ENCODE measurements at regions not wholly inside any gene's neighbourhood (a gene's known extent, or its start where the extent isn't known, plus 50 kb on each side); places are given as distances from the start of the nearest gene placed in this dataset.

GRCh38 chr3:177419904-177420601 lies 222.8 kb upstream of the TBL1XR1 start:
- DNase-seq (ENCODE audit: low read depth), result no peak
- TF ChIP-seq, protein P1, sequence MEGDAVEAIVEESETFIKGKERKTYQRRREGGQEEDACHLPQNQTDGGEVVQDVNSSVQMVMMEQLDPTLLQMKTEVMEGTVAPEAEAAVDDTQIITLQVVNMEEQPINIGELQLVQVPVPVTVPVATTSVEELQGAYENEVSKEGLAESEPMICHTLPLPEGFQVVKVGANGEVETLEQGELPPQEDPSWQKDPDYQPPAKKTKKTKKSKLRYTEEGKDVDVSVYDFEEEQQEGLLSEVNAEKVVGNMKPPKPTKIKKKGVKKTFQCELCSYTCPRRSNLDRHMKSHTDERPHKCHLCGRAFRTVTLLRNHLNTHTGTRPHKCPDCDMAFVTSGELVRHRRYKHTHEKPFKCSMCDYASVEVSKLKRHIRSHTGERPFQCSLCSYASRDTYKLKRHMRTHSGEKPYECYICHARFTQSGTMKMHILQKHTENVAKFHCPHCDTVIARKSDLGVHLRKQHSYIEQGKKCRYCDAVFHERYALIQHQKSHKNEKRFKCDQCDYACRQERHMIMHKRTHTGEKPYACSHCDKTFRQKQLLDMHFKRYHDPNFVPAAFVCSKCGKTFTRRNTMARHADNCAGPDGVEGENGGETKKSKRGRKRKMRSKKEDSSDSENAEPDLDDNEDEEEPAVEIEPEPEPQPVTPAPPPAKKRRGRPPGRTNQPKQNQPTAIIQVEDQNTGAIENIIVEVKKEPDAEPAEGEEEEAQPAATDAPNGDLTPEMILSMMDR (conservative IDR thresholded peaks at IDR 0.05; ENCODE audit: low read depth, low read length), result no peak
- no peak overlapping the region for H3K4me3 ChIP-seq (ENCODE audit: low read length)

GRCh38 chr3:177420651-177421480 lies 223.6 kb upstream of the TBL1XR1 start:
- peak; percentile 70 for DNase-seq (ENCODE audit: low read depth)
- TF ChIP-seq, protein P1 (conservative IDR thresholded peaks at IDR 0.05; ENCODE audit: low read depth, low read length), result no peak
- H3K4me3 ChIP-seq (ENCODE audit: low read length), result no peak overlapping the region

DNA sequence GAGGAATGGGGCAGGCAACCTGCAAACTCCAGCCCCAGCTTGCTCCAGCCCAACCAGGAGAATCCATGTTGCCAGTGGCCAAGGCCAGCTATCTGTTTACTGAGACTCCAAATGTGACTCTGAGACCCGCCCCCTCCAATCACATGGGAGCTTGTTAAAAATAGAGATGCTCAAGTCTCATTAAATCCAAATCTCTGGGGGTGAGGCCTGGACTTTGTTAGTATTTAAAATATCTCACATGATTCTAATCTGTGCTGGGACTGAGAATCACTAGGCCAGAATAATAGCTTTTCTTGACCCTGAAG lies 224.2 kb upstream of the TBL1XR1 start:
- TF ChIP-seq, protein P1 (conservative IDR thresholded peaks at IDR 0.05; ENCODE audit: low read depth, low read length), result no peak
- no peak overlapping the region for H3K4me3 ChIP-seq (ENCODE audit: low read length)
- no peak for DNase-seq (ENCODE audit: low read depth)

- TF ChIP-seq, protein P1 (conservative IDR thresholded peaks at IDR 0.05; ENCODE audit: low read depth, low read length), result no peak
- no peak for DNase-seq (ENCODE audit: low read depth)
- no peak overlapping the region for H3K4me3 ChIP-seq (ENCODE audit: low read length)
Measured at GRCh38 chr3:177424521-177424920, 227.2 kb upstream of the TBL1XR1 start.

DNA sequence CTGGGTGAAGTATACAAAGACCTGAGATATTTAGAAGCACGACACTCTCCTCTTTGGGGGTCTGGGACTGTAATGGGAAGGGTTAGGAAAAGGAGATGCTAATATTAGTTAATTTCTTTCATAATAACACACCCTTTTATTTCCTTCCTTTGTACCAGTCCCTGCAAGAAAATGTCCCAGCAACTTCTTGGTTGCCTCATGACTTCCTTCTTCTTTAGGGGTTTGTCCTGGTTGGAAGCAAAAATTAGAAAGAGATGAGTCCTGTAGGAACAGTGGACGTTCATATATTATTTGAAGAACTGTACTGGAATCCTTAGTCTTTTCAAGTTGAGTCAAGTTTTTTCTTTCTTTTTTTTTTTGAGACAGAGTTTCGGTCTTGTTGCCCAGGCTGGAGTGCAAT lies 227.8 kb upstream of the TBL1XR1 start:
- TF ChIP-seq, protein P1 (conservative IDR thresholded peaks at IDR 0.05; ENCODE audit: low read depth, low read length), result no peak
- no peak for DNase-seq (ENCODE audit: low read depth)

DNA sequence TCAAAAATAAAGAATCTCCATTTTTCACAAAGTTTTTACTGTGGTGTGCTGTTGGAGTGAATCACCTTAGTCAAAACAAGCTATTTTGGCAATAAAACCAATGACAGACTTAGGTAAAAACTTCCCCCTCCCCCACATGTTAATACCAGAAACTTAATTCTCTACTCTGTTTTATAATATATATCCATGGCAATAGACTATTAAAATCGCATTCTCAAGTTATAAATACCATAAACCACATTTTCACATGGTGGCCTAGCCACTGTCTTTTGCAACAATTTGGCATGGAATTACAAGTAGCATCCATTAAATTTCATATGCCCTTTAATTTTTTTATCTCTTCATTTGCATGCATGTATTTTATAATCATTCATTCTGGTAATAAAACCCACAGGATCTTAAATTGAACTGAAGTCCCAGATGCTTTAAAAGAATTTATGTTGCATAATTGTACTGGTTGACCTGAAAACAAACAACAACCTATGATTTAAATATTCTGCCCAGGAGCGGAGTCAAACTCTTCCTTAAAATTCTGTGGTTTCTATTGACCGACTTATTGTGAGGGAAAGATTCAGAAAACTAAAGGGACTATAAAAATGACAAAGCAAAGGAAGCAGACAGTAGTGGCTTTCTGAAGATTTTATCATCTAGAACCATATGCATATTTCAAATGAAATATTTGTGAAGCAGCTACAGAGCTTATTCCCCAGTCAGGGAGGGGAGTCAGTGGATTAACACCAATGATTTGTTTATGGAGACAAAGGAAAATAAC lies 229.0 kb upstream of the TBL1XR1 start:
- TF ChIP-seq, protein P1 (conservative IDR thresholded peaks at IDR 0.05; ENCODE audit: low read depth, low read length), result no peak
- H3K4me3 ChIP-seq (ENCODE audit: low read length), result no peak overlapping the region
- DNase-seq (ENCODE audit: low read depth), result no peak

More for the DNA sequence above, 227.8 kb upstream of the TBL1XR1 start:
- no peak overlapping the region for H3K4me3 ChIP-seq (ENCODE audit: low read length)
